ENCODE measurements at regions not wholly inside any gene's neighbourhood (a gene's known extent, or its start where the extent isn't known, plus 50 kb on each side); places are given as distances from the start of the nearest gene placed in this dataset.

DNA sequence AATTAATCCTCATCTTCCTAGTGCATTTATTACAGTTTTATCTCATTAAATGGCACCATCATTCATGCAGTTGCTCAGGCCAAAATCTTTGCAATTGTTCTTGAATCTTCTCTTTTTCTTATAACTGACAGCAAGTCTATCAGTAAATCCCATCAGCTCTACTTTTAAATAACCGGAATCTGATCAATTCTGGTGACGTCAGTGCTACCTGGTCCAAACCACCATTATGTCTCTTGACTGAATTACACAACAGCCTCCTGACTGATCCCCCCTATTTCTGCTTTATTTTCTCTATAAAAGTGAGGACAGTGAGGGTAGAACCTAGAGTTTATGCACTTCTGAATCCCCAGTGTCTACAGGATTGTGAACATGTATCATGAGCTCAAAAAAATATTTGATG is 787.4 kb downstream of the AACS start:
- TF ChIP-seq, protein P1, sequence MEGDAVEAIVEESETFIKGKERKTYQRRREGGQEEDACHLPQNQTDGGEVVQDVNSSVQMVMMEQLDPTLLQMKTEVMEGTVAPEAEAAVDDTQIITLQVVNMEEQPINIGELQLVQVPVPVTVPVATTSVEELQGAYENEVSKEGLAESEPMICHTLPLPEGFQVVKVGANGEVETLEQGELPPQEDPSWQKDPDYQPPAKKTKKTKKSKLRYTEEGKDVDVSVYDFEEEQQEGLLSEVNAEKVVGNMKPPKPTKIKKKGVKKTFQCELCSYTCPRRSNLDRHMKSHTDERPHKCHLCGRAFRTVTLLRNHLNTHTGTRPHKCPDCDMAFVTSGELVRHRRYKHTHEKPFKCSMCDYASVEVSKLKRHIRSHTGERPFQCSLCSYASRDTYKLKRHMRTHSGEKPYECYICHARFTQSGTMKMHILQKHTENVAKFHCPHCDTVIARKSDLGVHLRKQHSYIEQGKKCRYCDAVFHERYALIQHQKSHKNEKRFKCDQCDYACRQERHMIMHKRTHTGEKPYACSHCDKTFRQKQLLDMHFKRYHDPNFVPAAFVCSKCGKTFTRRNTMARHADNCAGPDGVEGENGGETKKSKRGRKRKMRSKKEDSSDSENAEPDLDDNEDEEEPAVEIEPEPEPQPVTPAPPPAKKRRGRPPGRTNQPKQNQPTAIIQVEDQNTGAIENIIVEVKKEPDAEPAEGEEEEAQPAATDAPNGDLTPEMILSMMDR (IDR thresholded peaks at IDR 0.05; ENCODE audit: extremely low read depth in 1 of 2, insufficient read depth in 1 of 2, low read depth in 1 of 2, low read length in 2 of 2) = no peak
- TF ChIP-seq GATA2 (IDR thresholded peaks at IDR 0.05; ENCODE audit: insufficient read depth, insufficient read length, low read depth, low read length) = no peak

Measured in endothelial cell of umbilical vein (primary cell).